ENCODE measurements at regions not wholly inside any gene's neighbourhood (a gene's known extent, or its start where the extent isn't known, plus 50 kb on each side); places are given as distances from the start of the nearest gene placed in this dataset.

GRCh38 chr12:53867216-53868012, 71.2 kb upstream of the HOXC13 start:
- Histone ChIP-seq H3K36me3 (replicated peaks in 1 of 2; ENCODE audit: control insufficient read depth in 1 of 2, insufficient read depth in 2 of 2, low read length in 2 of 2) (no peaks in the 10 kb centered on the region), H2AFZ (ENCODE audit: low read length) (no peak overlapping the region), H3K4me3 (replicated peaks in 1 of 3; ENCODE audit: insufficient read depth in 1 of 3, low read depth in 2 of 3, low read length in 3 of 3) (no peak overlapping the region), H3K27me3 (ENCODE audit: control insufficient read depth in 1 of 2, insufficient read depth in 2 of 2, low read length in 2 of 2) (0 out of 5 replicates have a peak, but pooled peaks cover 0 to 8% of the 10 kb centered on the region in 2 experiments), H3K4me1 (ENCODE audit: insufficient read depth, low read length) (no peaks in the 10 kb centered on the region), H3K4me2 (ENCODE audit: low read depth, low read length) (no peak overlapping the region), H3K79me2 (ENCODE audit: insufficient read depth, low read length) (no peaks in the 10 kb centered on the region), H4K20me1 (ENCODE audit: insufficient read depth, low read length) (no peaks in the 10 kb centered on the region), H3K27ac (ENCODE audit: extremely low read length, insufficient read depth, low read length) (no peak overlapping the region), H3K9me3 (ENCODE audit: low read length) (no peaks in the 10 kb centered on the region), H3K9ac (ENCODE audit: insufficient read depth, low read depth, low read length) (no peak overlapping the region)
- 2% methylated on average over 3 of the region's 3 CpGs for WGBS (ENCODE audit: low lambda C conversion rate)
- POLR2A ChIA-PET = no interaction called here
- TF ChIP-seq, protein P1, sequence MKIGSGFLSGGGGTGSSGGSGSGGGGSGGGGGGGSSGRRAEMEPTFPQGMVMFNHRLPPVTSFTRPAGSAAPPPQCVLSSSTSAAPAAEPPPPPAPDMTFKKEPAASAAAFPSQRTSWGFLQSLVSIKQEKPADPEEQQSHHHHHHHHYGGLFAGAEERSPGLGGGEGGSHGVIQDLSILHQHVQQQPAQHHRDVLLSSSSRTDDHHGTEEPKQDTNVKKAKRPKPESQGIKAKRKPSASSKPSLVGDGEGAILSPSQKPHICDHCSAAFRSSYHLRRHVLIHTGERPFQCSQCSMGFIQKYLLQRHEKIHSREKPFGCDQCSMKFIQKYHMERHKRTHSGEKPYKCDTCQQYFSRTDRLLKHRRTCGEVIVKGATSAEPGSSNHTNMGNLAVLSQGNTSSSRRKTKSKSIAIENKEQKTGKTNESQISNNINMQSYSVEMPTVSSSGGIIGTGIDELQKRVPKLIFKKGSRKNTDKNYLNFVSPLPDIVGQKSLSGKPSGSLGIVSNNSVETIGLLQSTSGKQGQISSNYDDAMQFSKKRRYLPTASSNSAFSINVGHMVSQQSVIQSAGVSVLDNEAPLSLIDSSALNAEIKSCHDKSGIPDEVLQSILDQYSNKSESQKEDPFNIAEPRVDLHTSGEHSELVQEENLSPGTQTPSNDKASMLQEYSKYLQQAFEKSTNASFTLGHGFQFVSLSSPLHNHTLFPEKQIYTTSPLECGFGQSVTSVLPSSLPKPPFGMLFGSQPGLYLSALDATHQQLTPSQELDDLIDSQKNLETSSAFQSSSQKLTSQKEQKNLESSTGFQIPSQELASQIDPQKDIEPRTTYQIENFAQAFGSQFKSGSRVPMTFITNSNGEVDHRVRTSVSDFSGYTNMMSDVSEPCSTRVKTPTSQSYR (CRISPR knock-in tag; IDR thresholded peaks at IDR 0.05; ENCODE audit: borderline replicate concordance) = 0 out of 2 replicates have a peak, but pooled peaks have one; percentile 26
- no peak for TF ChIP-seq MTA1 (CRISPR knock-in tag; IDR thresholded peaks at IDR 0.05; ENCODE audit: borderline replicate concordance)
- no peak for TF ChIP-seq NCOA5 (CRISPR knock-in tag; IDR thresholded peaks at IDR 0.05)
- no peak for TF ChIP-seq HES4 (CRISPR knock-in tag; IDR thresholded peaks at IDR 0.05; ENCODE audit: borderline replicate concordance)
- TF ChIP-seq MAFG (CRISPR knock-in tag; IDR thresholded peaks at IDR 0.05) = no peak
- TF ChIP-seq ZNF598 (CRISPR knock-in tag; IDR thresholded peaks at IDR 0.05; ENCODE audit: borderline replicate concordance) = no peak
- no peak for TF ChIP-seq NCOR1 (IDR thresholded peaks at IDR 0.05; ENCODE audit: borderline replicate concordance, low read length)
- TF ChIP-seq TEAD2 (CRISPR knock-in tag; IDR thresholded peaks at IDR 0.05) = no peak
- TF ChIP-seq FOSL2 (CRISPR knock-in tag; IDR thresholded peaks at IDR 0.05) = peak; percentile 81
- no peak for TF ChIP-seq TBX3 (IDR thresholded peaks at IDR 0.05; ENCODE audit: borderline replicate concordance)
- TF ChIP-seq, protein P2, sequence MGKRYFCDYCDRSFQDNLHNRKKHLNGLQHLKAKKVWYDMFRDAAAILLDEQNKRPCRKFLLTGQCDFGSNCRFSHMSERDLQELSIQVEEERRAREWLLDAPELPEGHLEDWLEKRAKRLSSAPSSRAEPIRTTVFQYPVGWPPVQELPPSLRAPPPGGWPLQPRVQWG (CRISPR knock-in tag; IDR thresholded peaks at IDR 0.05; ENCODE audit: borderline replicate concordance, low read depth) = no peak
- TF ChIP-seq, protein P3, sequence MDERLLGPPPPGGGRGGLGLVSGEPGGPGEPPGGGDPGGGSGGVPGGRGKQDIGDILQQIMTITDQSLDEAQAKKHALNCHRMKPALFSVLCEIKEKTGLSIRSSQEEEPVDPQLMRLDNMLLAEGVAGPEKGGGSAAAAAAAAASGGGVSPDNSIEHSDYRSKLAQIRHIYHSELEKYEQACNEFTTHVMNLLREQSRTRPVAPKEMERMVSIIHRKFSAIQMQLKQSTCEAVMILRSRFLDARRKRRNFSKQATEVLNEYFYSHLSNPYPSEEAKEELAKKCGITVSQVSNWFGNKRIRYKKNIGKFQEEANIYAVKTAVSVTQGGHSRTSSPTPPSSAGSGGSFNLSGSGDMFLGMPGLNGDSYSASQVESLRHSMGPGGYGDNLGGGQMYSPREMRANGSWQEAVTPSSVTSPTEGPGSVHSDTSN (CRISPR knock-in tag; IDR thresholded peaks at IDR 0.05) = no peak
- TF ChIP-seq ZNF678 (CRISPR knock-in tag; IDR thresholded peaks at IDR 0.05) = no peak
- no peak for TF ChIP-seq ZNF10 (CRISPR knock-in tag; IDR thresholded peaks at IDR 0.05; ENCODE audit: borderline replicate concordance, low read depth)
- no peak for TF ChIP-seq ZMYM4 (CRISPR knock-in tag; IDR thresholded peaks at IDR 0.05)
- FAIRE-seq = no peak
- CTCF ChIA-PET (ENCODE audit: low intra/inter-chr PET ratio, low total read pairs) = no interaction called here
- in situ Hi-C loops (cut with HindIII; ENCODE audit: extremely low pct_ligation_motif_present, low pct_unique_long_range_greater_than_20kb) = no loop called here
- DNase-seq (ENCODE audit: low spot score) = peak; percentile 14
- peak; percentile 30; the same call in 1 of the 3 replicates for ATAC-seq
- no TSS peak for BruUV-seq (replicated peaks)
- intact Hi-C loops (cut with micrococcal nuclease; ENCODE audit: unreplicated experiment) = no loop called here

Data from HepG2 (cell line).